ENCODE measurements at regions not wholly inside any gene's neighbourhood (a gene's known extent, or its start where the extent isn't known, plus 50 kb on each side); places are given as distances from the start of the nearest gene placed in this dataset.

DNA sequence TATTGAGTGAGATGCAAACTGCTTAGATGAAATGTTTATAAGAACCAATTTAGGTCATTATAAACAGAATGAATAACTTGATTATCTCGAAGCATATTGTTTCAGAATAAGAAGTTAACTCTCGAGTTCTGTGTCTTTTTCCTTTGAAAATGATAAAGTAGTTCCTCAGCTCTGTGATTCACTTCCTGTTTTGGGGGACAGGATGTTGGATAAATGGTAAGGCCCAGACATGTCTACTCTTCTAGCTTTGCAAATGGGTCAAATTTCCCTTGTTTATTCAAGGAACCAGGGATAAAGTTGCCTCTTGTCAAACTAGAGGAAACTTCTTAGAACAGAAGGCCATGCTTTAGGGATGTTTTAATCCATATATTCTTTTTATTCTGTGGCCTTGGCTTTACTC, 246.9 kb downstream of the SOX4 start:
- Histone ChIP-seq H3K27me3 (ENCODE audit: control insufficient read depth in 3 of 3, insufficient read depth in 3 of 3, low read length in 2 of 3) (no peaks in the 10 kb centered on the region), H3K9ac (ENCODE audit: insufficient read depth in 1 of 2, low read length in 2 of 2) (no peak overlapping the region), H3K4me3 (no peak overlapping the region), H3K27ac (ENCODE audit: low read depth in 1 of 2, low read length in 1 of 2) (no peak overlapping the region), H3K36me3 (ENCODE audit: control insufficient read depth in 4 of 4, insufficient read depth in 4 of 4, low read length in 4 of 4) (no peaks in the 10 kb centered on the region), H3K9me3 (ENCODE audit: control insufficient read depth in 4 of 4, insufficient read depth in 3 of 4, low read length in 3 of 4) (no peaks in the 10 kb centered on the region), H3K4me1 (ENCODE audit: control insufficient read depth in 5 of 5, insufficient read depth in 5 of 5, low read length in 5 of 5) (peaks cover 0 to 27% (median 12%) of the 10 kb centered on the region in 5 donors)
- WGBS, 2 donors: 43 to 47% methylated on average over 2 of the region's 2 CpGs
- peak in 1 of 3 donors; percentile 34 for DNase-seq
- TF ChIP-seq, protein P1, sequence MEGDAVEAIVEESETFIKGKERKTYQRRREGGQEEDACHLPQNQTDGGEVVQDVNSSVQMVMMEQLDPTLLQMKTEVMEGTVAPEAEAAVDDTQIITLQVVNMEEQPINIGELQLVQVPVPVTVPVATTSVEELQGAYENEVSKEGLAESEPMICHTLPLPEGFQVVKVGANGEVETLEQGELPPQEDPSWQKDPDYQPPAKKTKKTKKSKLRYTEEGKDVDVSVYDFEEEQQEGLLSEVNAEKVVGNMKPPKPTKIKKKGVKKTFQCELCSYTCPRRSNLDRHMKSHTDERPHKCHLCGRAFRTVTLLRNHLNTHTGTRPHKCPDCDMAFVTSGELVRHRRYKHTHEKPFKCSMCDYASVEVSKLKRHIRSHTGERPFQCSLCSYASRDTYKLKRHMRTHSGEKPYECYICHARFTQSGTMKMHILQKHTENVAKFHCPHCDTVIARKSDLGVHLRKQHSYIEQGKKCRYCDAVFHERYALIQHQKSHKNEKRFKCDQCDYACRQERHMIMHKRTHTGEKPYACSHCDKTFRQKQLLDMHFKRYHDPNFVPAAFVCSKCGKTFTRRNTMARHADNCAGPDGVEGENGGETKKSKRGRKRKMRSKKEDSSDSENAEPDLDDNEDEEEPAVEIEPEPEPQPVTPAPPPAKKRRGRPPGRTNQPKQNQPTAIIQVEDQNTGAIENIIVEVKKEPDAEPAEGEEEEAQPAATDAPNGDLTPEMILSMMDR (IDR thresholded peaks at IDR 0.05; ENCODE audit: control extremely low read depth, extremely low read depth): no peak
- no peak for ATAC-seq (ENCODE audit: insufficient read depth, low FRiP score)

GRCh38 chr6:21842875-21843645, 249.5 kb downstream of the SOX4 start:
- Histone ChIP-seq H3K4me1 (ENCODE audit: control insufficient read depth in 5 of 5, insufficient read depth in 5 of 5, low read length in 5 of 5) (peaks cover 4 to 44% (median 23%) of the 10 kb centered on the region in 5 donors), H3K27me3 (ENCODE audit: control insufficient read depth in 3 of 3, insufficient read depth in 3 of 3, low read length in 2 of 3) (no peaks in the 10 kb centered on the region), H3K27ac (ENCODE audit: low read depth in 1 of 2, low read length in 1 of 2) (no peak overlapping the region), H3K36me3 (ENCODE audit: control insufficient read depth in 4 of 4, insufficient read depth in 4 of 4, low read length in 4 of 4) (no peaks in the 10 kb centered on the region), H3K9me3 (ENCODE audit: control insufficient read depth in 4 of 4, insufficient read depth in 3 of 4, low read length in 3 of 4) (no peaks in the 10 kb centered on the region), H3K4me3 (no peak overlapping the region), H3K9ac (ENCODE audit: insufficient read depth in 1 of 2, low read length in 2 of 2) (no peak overlapping the region)
- ATAC-seq (ENCODE audit: insufficient read depth, low FRiP score): no peak
- no peak for DNase-seq
- TF ChIP-seq, protein P1 (IDR thresholded peaks at IDR 0.05; ENCODE audit: control extremely low read depth, extremely low read depth): no peak
- 62 to 75% methylated on average over 1 of the region's 1 CpG for WGBS, 2 donors

- H3K9ac ChIP-seq (ENCODE audit: insufficient read depth in 1 of 2, low read length in 2 of 2): peak overlapping the region in 1 of 2 donors; percentile 16
- ATAC-seq (ENCODE audit: insufficient read depth, low FRiP score) (no peak), DNase-seq (peak in 1 of 3 donors; percentile 16)
- TF ChIP-seq, protein P1 (IDR thresholded peaks at IDR 0.05; ENCODE audit: control extremely low read depth, extremely low read depth): no peak
- 78 to 84% methylated on average over 10 of the region's 10 CpGs for WGBS, 2 donors
- no peaks in the 10 kb centered on the region for H3K36me3 ChIP-seq (ENCODE audit: control insufficient read depth in 4 of 4, insufficient read depth in 4 of 4, low read length in 4 of 4)
- no peaks in the 10 kb centered on the region for H3K9me3 ChIP-seq (ENCODE audit: control insufficient read depth in 4 of 4, insufficient read depth in 3 of 4, low read length in 3 of 4)
- H3K4me3 ChIP-seq: no peak overlapping the region
- H3K4me1 ChIP-seq (ENCODE audit: control insufficient read depth in 5 of 5, insufficient read depth in 5 of 5, low read length in 5 of 5): peaks cover 4 to 46% (median 25%) of the 10 kb centered on the region in 5 donors
- H3K27ac ChIP-seq (ENCODE audit: low read depth in 1 of 2, low read length in 1 of 2): peak overlapping the region in 1 of 2 donors; percentile 13
- H3K27me3 ChIP-seq (ENCODE audit: control insufficient read depth in 3 of 3, insufficient read depth in 3 of 3, low read length in 2 of 3): no peaks in the 10 kb centered on the region
These were observed 250.8 kb downstream of the SOX4 start for GRCh38 chr6:21844120-21844917.

Measured in lung (tissue), 11 donors.